ENCODE measurements at regions not wholly inside any gene's neighbourhood (a gene's known extent, or its start where the extent isn't known, plus 50 kb on each side); places are given as distances from the start of the nearest gene placed in this dataset.
A peak's percentile ranks its signal among the peaks of the same experiment; 100 is the strongest.

- H3K27ac ChIP-seq, result no peak overlapping the region
- no peak for TF ChIP-seq CTCF (conservative IDR thresholded peaks at IDR 0.05)
Measured at GRCh38 chr9:38336341-38336740, 56.2 kb upstream of the ALDH1B1 start.

DNA sequence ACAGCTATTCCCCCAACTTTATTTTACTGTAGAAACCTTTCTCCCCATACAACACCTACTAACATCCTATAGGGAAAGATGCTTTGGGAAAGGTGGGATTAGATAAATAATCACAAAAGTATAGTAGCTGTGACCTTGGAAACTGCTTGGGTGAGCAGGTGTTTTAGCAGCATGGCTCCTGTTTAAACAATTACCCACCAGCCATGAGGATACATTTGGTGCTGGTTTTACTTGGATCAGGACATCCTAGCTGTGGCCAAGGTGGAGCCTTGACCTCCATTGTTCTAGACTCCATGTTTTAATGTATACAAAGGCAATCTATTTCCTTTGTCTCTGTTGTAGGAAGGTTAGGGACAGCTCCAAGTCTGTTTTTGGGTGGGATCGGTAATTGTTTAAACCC, 56.8 kb upstream of the ALDH1B1 start:
- TF ChIP-seq ZFX (IDR thresholded peaks at IDR 0.05) (no peak), CTCF (conservative IDR thresholded peaks at IDR 0.05) (no peak)
- no peak overlapping the region for H3K27ac ChIP-seq

DNA sequence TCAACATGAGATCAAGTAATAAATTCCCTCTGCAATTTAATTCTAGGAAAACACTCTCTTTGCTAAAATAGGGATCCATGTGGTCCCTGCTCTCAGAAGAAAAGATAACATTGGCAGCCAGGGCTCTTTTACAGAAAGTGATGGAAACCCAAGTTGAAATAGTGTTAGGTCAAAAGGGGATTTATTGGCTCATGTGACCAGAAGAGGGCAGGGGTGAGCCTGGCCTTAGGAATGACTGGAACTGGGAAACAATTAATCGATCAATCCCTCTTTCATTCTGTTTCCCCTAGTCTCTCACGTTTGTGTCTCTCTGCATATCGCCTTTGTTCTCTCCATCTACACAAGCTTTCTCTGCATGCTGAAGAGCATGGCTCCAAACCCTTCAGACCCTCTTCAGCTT, 58.3 kb upstream of the ALDH1B1 start:
- H3K27ac ChIP-seq, result no peak overlapping the region
- TF ChIP-seq ZFX (IDR thresholded peaks at IDR 0.05), result no peak
- TF ChIP-seq CTCF (conservative IDR thresholded peaks at IDR 0.05), result peak; percentile 74

DNA sequence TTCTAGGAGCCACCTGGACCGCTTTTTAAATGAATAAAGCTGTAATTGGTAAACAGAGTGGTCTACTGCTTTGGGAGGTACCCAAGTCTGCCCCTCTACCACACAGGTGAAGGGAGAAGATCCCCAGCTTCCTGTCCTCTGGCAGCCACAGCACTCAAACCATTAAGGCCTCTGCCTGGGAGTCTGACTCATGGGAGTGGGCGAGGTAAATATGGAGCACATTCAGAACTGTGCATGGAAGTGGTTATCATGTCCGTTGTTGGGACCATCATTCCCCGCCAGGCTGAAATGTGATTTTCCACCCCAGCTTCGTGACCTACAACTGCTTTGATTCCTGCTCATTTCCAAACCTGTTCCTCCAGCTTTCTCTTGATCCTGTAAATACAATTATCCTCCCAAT, 59.5 kb upstream of the ALDH1B1 start:
- TF ChIP-seq CTCF (conservative IDR thresholded peaks at IDR 0.05), result no peak
- TF ChIP-seq ZFX (IDR thresholded peaks at IDR 0.05), result no peak
- no peak overlapping the region for H3K27ac ChIP-seq

DNA sequence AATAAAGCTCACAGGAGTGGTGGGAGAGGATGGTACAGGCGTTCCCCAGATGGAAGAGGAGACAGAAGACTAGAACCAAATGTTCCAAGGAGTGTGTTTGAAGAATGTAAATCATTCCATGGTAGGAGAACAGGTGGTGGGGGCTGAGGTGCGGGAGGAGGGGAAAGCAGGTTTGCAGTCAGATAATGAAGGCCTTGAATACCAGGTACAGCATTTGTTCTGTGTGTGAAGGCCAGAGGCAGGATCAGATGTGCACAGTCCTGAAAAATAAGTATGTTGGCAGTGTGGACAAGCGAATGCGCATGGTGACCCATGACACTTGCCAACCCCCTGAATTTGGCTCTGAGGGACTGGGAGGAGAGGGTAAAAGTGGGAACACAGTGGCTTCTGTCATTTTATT, 59.9 kb upstream of the ALDH1B1 start:
- H3K27ac ChIP-seq, result no peak overlapping the region
- no peak for TF ChIP-seq CTCF (conservative IDR thresholded peaks at IDR 0.05)
- TF ChIP-seq ZFX (IDR thresholded peaks at IDR 0.05), result no peak

DNA sequence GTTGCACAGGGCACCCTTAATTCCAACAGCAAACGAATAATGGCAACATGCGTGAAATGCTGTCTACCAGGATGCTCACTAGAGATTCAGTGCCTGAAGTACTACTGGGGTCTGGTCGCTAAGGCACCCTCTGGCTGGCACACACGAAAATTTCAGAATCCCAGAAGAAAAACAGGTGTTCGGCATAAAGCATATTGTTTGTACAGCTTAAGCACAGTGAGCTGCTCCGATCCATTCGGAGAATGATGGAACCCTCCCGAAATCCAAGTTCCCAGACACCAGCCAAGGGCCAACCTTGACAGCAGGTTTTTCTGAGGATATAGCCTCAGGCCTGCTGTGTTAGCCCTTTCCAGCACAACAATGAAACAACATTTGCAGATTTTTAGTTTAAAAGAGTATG, 61.4 kb upstream of the ALDH1B1 start:
- H3K27ac ChIP-seq, result no peak overlapping the region
- TF ChIP-seq CTCF (conservative IDR thresholded peaks at IDR 0.05) (no peak), ZFX (IDR thresholded peaks at IDR 0.05) (no peak)

DNA sequence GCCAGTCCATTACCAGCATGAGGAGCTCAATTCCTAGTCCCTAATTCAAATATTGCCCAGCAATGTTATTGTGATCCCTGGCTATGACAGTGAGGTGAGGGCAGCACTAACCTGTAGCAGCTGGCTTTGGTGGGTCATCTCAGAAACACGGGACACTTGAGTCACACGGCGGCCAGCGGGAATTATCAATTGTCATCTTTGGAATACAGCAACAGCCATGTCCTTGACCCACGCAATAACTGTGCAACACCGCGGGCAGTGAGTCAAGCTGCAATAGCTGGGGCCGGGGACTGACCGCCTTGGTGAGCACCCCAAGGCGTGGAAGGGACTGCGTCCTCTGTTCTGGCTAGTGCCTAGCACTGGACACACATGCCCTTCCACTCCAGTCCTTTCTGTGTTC, 62.5 kb upstream of the ALDH1B1 start:
- H3K27ac ChIP-seq, result no peak overlapping the region
- TF ChIP-seq ZFX (IDR thresholded peaks at IDR 0.05) (no peak), CTCF (conservative IDR thresholded peaks at IDR 0.05) (no peak)
